ENCODE measurements at regions not wholly inside any gene's neighbourhood (a gene's known extent, or its start where the extent isn't known, plus 50 kb on each side); places are given as distances from the start of the nearest gene placed in this dataset.

- no peak for TF ChIP-seq CTCF (IDR thresholded peaks at IDR 0.05; ENCODE audit: insufficient read depth, low read depth, low read length, missing control alignments)
- DNase-seq (ENCODE audit: low read depth), result no peak
- no peak overlapping the region for H3K4me3 ChIP-seq (ENCODE audit: low read length)
These were observed 218.6 kb downstream of the AUH start for GRCh38 chr9:91143162-91143561.

- DNase-seq (ENCODE audit: low read depth), result no peak
- H3K4me3 ChIP-seq (ENCODE audit: low read length), result no peak overlapping the region
- no peak for TF ChIP-seq CTCF (IDR thresholded peaks at IDR 0.05; ENCODE audit: insufficient read depth, low read depth, low read length, missing control alignments)
These were observed 218.1 kb downstream of the AUH start for GRCh38 chr9:91143642-91144041.

- no peak for DNase-seq (ENCODE audit: low read depth)
- no peak overlapping the region for H3K4me3 ChIP-seq (ENCODE audit: low read length)
- no peak for TF ChIP-seq CTCF (IDR thresholded peaks at IDR 0.05; ENCODE audit: insufficient read depth, low read depth, low read length, missing control alignments)
These were observed 216.9 kb downstream of the AUH start for GRCh38 chr9:91144769-91145168.

DNA sequence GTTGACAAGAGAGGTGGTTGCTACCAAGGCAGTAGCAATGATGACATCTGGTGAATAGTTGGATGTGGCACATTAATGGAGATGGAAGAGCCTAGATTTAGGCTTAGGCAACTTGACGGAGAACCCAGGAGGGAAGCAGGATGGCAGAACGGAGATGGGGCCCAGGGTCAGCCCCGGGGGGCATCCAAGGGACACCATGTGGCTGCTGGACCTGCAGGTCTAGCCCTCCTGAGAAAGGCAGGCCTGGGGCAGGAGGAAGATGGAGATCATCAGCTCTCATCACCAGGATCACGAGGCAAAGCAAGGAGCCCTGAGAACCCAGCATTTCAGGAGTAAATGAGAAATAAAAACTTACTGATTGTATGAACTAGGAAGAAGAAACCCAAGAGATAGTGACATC lies 216.2 kb downstream of the AUH start:
- H3K4me3 ChIP-seq (ENCODE audit: low read length), result no peak overlapping the region
- no peak for DNase-seq (ENCODE audit: low read depth)

GRCh38 chr9:91146391-91147019 lies 215.2 kb downstream of the AUH start:
- DNase-seq (ENCODE audit: low read depth), result no peak
- no peak overlapping the region for H3K4me3 ChIP-seq (ENCODE audit: low read length)
- no peak for TF ChIP-seq CTCF (IDR thresholded peaks at IDR 0.05; ENCODE audit: insufficient read depth, low read depth, low read length, missing control alignments)

More for the DNA sequence above, 216.2 kb downstream of the AUH start:
- no peak for TF ChIP-seq CTCF (IDR thresholded peaks at IDR 0.05; ENCODE audit: insufficient read depth, low read depth, low read length, missing control alignments)

DNA sequence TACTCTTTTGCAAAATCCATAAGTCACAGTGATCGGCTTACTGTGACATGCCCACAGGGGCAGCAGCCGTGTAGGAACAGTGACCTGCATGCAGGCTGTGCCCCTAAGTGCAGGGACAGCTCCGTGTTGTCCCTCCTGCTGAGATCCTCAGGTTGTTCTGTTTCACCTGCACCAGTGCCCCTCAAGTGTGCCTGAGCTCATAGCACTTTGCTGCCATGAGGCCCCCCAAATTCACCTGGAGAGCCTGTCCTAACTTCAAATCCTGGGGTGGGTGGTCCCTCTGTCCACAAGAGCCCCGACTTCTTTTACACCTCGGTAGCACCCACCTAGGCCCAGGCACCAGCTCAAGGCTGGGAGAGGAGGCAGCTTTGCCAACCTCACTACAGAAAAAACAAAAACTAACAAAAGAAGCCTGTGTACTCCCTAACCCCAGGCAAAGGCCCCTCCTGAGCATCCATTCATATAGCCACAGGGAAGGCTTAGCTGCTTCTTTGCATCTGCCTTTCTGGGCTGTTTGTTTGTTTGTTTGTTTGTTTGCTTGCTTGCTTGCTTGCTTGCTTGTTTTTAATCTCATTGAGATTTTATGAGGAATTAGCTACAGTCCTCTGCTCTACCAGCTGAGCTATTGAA lies 214.5 kb downstream of the AUH start:
- no peak for TF ChIP-seq CTCF (IDR thresholded peaks at IDR 0.05; ENCODE audit: insufficient read depth, low read depth, low read length, missing control alignments)
- no peak for DNase-seq (ENCODE audit: low read depth)
- no peak overlapping the region for H3K4me3 ChIP-seq (ENCODE audit: low read length)

DNA sequence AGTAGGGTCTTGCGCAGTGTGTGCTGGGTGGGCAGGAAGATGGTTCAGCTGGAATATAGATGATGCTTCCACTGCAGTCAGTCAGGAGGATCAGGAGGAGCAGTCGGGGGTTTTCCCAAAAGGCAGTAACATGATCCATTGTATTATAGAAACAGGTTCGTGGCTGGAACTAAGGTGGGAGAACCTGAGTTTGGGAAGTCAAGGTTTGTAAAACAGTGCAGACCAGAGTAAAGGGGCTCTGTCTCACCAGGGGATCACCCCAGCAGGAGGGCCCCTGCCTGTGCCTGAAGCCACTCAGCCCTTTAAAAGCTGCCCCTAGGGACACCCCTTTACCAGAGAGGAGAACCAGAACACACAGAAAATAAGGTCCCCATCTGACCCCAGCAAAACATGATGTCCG lies 213.4 kb downstream of the AUH start:
- no peak overlapping the region for H3K4me3 ChIP-seq (ENCODE audit: low read length)
- TF ChIP-seq CTCF (IDR thresholded peaks at IDR 0.05; ENCODE audit: insufficient read depth, low read depth, low read length, missing control alignments), result no peak

More for the DNA sequence above, 213.4 kb downstream of the AUH start:
- no peak for DNase-seq (ENCODE audit: low read depth)

Measured in epithelial cell of esophagus (primary cell).